PC-3 (cell line): ENCODE measurements at regions not wholly inside any gene's neighbourhood (a gene's known extent, or its start where the extent isn't known, plus 50 kb on each side); places are given as distances from the start of the nearest gene placed in this dataset.
A peak's percentile ranks its signal among the peaks of the same experiment; 100 is the strongest.

ENCODE experiments used
- ATAC-seq: fragments of 200-7000 bp; cut with Tn5 transposase; 2 replicates; pipeline ENCODE4 v1.9.1; 2020; ENCODE audit warnings: mild to moderate bottlenecking, moderate library complexity
- BruUV-seq: library from RNA; stranded (reverse); fragments of 400-500 nt; replicated peaks from 2 replicates; lab custom pipeline; 2021; lab: Mats Ljungman, UMichigan
- CTCF ChIA-PET: fragments of 300-600 bp; sonication (Branson Sonifier 250); formaldehyde crosslinking; loops from one replicate; lab custom pipeline; 2022; ENCODE audit warnings: antibody characterized with exemption; lab: Charles Lee
- POLR2A ChIA-PET: fragments of 300-600 bp; sonication (Branson Sonifier 250); formaldehyde crosslinking; loops from one replicate; lab custom pipeline; 2022; ENCODE audit warnings: antibody characterized with exemption; ENCODE audit not compliant: unreplicated experiment; lab: Charles Lee
- DNase-seq: peaks from one replicate; pipeline ENCODE4 v3.0.0-alpha.2; 2015
- H2AFZ ChIP-seq: fragments of 300-600 bp; sonication (generic); 2 replicates; pipeline ENCODE4 v1.6.0; 2016; ENCODE audit warnings: antibody characterized with exemption, low read length
- H3F3A ChIP-seq: fragments of 300-600 bp; sonication (generic); one replicate; pipeline ENCODE4 v1.6.0; 2017; ENCODE audit warnings: antibody characterized with exemption, low read length, control low read depth, mild to moderate bottlenecking; ENCODE audit not compliant: unreplicated experiment
- H3K27ac ChIP-seq: fragments of 300-600 bp; sonication (generic); 2 replicates; pipeline ENCODE4 v1.5.1; 2016; ENCODE audit warnings: mild to moderate bottlenecking, low read length
- H3K27me3 ChIP-seq: fragments of 300-600 bp; sonication (generic); 2 replicates; pipeline ENCODE4 v1.6.1; 2016; ENCODE audit warnings: low read length, mixed read lengths
- H3K36me3 ChIP-seq: fragments of 300-600 bp; sonication (generic); 2 replicates; pipeline ENCODE4 v1.6.1; 2016; ENCODE audit warnings: low read depth, mixed run types, low read length, mixed read lengths
- H3K4me1 ChIP-seq: fragments of 300-600 bp; sonication (generic); 2 replicates; pipeline ENCODE4 v1.5.1; 2016; ENCODE audit warnings: low read length; ENCODE audit not compliant: insufficient read depth
- H3K4me2 ChIP-seq: fragments of 300-600 bp; sonication (generic); 2 replicates; pipeline ENCODE4 v1.6.0; 2016; ENCODE audit warnings: low read length
- H3K4me3 ChIP-seq: fragments of 300-600 bp; sonication (generic); 2 replicates; pipeline ENCODE4 v1.5.1; 2016; ENCODE audit warnings: mild to moderate bottlenecking, low read length, mixed read lengths
- H3K79me2 ChIP-seq: fragments of 300-600 bp; sonication (generic); 2 replicates; pipeline ENCODE4 v1.6.1; 2017; ENCODE audit warnings: low read length, mixed read lengths
- H3K9ac ChIP-seq: fragments of 300-600 bp; sonication (generic); 2 replicates; pipeline ENCODE4 v1.6.0; 2016; ENCODE audit warnings: mild to moderate bottlenecking, low read length
- H3K9me2 ChIP-seq: fragments of 300-600 bp; sonication (generic); replicated peaks from 2 replicates; pipeline ENCODE4 v1.6.1; 2016; ENCODE audit warnings: mixed run types, low read length, mixed read lengths
- H3K9me3 ChIP-seq: fragments of 300-600 bp; sonication (generic); 2 replicates; pipeline ENCODE4 v1.6.1; 2016; ENCODE audit warnings: low read length, mixed read lengths
- H4K20me1 ChIP-seq: fragments of 300-600 bp; sonication (generic); 2 replicates; pipeline ENCODE4 v1.6.1; 2016; ENCODE audit warnings: low read length, mixed read lengths
- EZH2 ChIP-seq: fragments of 300-600 bp; sonication (generic); IDR thresholded peaks from one replicate; pipeline ENCODE4 v1.6.1; 2017; ENCODE audit warnings: antibody characterized with exemption, mild to moderate bottlenecking, low read length; ENCODE audit not compliant: unreplicated experiment
- EZH2phosphoT487 ChIP-seq: fragments of 300-600 bp; sonication (generic); IDR thresholded peaks from 2 replicates; pipeline ENCODE4 v1.6.1; 2018; ENCODE audit warnings: mild to moderate bottlenecking, antibody characterized with exemption, low read length, borderline replicate concordance
- intact Hi-C: fragments of 100-400 bp; cut with micrococcal nuclease; formaldehyde crosslinking; loops from 2 replicates; pipeline ENCODE4 v1.9.0; 2023
- TF ChIP-seq, protein P1 (sequence below): fragments of 300-600 bp; sonication (generic); conservative IDR thresholded peaks from 2 replicates; pipeline ENCODE4 v1.5.1; 2017; ENCODE audit warnings: antibody characterized with exemption, low read depth, mild to moderate bottlenecking, low read length

DNA sequence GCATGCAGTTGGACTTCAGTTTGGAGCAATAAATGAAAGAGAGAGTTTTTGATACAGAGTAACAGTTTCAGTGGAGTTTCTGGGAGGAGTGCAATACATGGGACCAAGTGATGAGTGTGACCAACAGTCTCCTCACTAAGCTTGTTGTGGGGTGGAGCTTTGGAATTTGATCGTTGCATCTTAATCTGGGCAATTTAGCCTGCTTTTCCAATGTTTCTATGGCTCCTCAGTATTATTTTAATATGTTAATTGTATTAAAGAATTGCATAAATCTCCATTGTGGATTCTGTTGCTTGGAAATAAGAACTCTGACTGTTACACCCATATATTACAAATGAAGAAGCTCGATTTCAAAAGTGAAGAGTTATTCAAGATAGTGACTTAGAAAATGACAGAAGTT is 446.6 kb upstream of the LRATD1 start:
- ChIA-PET POLR2A (no interaction called here), CTCF (no interaction called here)
- H3K9me3 ChIP-seq, result no peaks in the 10 kb centered on the region
- no peak overlapping the region for H3K4me2 ChIP-seq
- H3K9ac ChIP-seq, result no peak overlapping the region
- no peak for TF ChIP-seq EZH2phosphoT487
- no peak for TF ChIP-seq EZH2
- TF ChIP-seq, protein P1, sequence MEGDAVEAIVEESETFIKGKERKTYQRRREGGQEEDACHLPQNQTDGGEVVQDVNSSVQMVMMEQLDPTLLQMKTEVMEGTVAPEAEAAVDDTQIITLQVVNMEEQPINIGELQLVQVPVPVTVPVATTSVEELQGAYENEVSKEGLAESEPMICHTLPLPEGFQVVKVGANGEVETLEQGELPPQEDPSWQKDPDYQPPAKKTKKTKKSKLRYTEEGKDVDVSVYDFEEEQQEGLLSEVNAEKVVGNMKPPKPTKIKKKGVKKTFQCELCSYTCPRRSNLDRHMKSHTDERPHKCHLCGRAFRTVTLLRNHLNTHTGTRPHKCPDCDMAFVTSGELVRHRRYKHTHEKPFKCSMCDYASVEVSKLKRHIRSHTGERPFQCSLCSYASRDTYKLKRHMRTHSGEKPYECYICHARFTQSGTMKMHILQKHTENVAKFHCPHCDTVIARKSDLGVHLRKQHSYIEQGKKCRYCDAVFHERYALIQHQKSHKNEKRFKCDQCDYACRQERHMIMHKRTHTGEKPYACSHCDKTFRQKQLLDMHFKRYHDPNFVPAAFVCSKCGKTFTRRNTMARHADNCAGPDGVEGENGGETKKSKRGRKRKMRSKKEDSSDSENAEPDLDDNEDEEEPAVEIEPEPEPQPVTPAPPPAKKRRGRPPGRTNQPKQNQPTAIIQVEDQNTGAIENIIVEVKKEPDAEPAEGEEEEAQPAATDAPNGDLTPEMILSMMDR, result no peak
- peaks cover 11% of the 10 kb centered on the region for H3K4me1 ChIP-seq
- ATAC-seq (no peak), DNase-seq (no peak)
- no TSS peak for BruUV-seq
- no peak overlapping the region for H2AFZ ChIP-seq
- H3K36me3 ChIP-seq, result no peaks in the 10 kb centered on the region
- intact Hi-C loops, result no loop called here
- H4K20me1 ChIP-seq, result no peaks in the 10 kb centered on the region
- no peak overlapping the region for H3K27ac ChIP-seq
- no peaks in the 10 kb centered on the region for H3K9me2 ChIP-seq
- no peaks in the 10 kb centered on the region for H3K27me3 ChIP-seq
- H3F3A ChIP-seq, result no peaks in the 10 kb centered on the region
- H3K4me3 ChIP-seq, result no peak overlapping the region
- no peaks in the 10 kb centered on the region for H3K79me2 ChIP-seq

DNA sequence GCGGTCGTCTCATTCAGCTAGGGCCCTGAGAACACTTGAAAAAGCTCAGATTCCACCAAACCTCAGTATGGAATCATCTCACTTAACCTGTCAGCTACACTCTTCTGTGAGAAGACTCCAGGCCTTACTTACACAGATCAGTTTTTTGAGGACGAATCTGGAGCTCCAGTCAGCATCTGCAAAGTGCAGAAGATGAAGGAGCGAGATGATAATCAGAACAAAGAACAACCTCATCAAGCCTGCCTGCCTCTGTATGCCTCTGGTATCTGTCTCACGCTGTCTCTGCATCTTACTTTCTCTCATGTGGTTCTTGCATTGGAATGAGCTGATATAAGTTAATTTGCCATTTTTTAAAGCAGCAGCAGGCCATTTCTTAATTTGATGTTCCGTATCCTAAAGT is 444.1 kb upstream of the LRATD1 start:
- DNase-seq (no peak), ATAC-seq (no peak)
- H3K9me2 ChIP-seq, result no peaks in the 10 kb centered on the region
- H3K27ac ChIP-seq, result no peak overlapping the region
- CTCF ChIA-PET, result no interaction called here
- no peaks in the 10 kb centered on the region for H3F3A ChIP-seq
- H3K4me2 ChIP-seq, result no peak overlapping the region
- no peaks in the 10 kb centered on the region for H4K20me1 ChIP-seq
- no peaks in the 10 kb centered on the region for H3K79me2 ChIP-seq
- H3K36me3 ChIP-seq, result no peaks in the 10 kb centered on the region
- POLR2A ChIA-PET, result interaction anchor here (0.6 kb wide), 1 partner anchor 944 kb away, joined by 4 read pairs; no protein-coding TSS in a partner anchor
- no peak overlapping the region for H2AFZ ChIP-seq
- H3K4me1 ChIP-seq, result peaks cover 11% of the 10 kb centered on the region
- BruUV-seq, result no TSS peak
- no peak overlapping the region for H3K9ac ChIP-seq
- TF ChIP-seq EZH2 (no peak), EZH2phosphoT487 (no peak)
- TF ChIP-seq, protein P1, result no peak
- H3K4me3 ChIP-seq, result no peak overlapping the region
- peaks cover 4% of the 10 kb centered on the region; the same call in 1 of the 2 replicates for H3K27me3 ChIP-seq
- intact Hi-C loops, result no loop called here
- no peaks in the 10 kb centered on the region for H3K9me3 ChIP-seq

DNA sequence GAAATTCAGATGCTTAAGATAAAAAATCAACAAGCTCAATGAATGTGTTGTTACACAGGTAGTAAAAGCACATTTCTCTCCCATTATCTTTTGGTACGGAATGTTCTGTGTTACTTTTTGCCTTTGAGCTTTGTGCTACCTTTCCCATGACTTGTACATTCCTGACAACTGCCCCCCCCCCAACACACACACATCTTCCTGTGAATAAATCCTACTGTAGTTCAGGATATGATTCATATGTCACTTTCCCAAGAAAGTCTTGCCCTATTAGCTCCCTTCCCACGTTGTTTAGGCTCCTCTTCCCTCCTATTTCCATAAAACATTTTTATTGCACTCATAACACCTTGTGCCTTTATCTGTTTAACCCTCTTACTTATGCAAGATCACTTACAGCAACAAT is 442.6 kb upstream of the LRATD1 start:
- peak overlapping the region; percentile 25; the same call in 1 of the 2 replicates for H3K27ac ChIP-seq
- TF ChIP-seq EZH2 (no peak), EZH2phosphoT487 (no peak)
- TF ChIP-seq, protein P1, result no peak
- no peaks in the 10 kb centered on the region for H3K9me2 ChIP-seq
- peak; percentile 43; the same call in 1 of the 2 replicates for ATAC-seq
- CTCF ChIA-PET, result no interaction called here
- H2AFZ ChIP-seq, result no peak overlapping the region
- no peaks in the 10 kb centered on the region for H3K79me2 ChIP-seq
- POLR2A ChIA-PET, result no interaction called here
- H3K36me3 ChIP-seq, result no peaks in the 10 kb centered on the region
- 0 out of 2 replicates have a peak overlapping the region, but pooled peaks have one; percentile 32 for H3K4me2 ChIP-seq
- H3K9me3 ChIP-seq, result no peaks in the 10 kb centered on the region
- intact Hi-C loops, result no loop called here
- H4K20me1 ChIP-seq, result no peaks in the 10 kb centered on the region
- H3K4me3 ChIP-seq, result no peak overlapping the region
- peaks cover 12% of the 10 kb centered on the region; the same call in 1 of the 2 replicates for H3K27me3 ChIP-seq
- H3K4me1 ChIP-seq, result peaks cover 11% of the 10 kb centered on the region
- no peaks in the 10 kb centered on the region for H3F3A ChIP-seq
- peak; percentile 51 for DNase-seq
- BruUV-seq, result no TSS peak
- no peak overlapping the region for H3K9ac ChIP-seq
